ENCODE measurements at regions not wholly inside any gene's neighbourhood (a gene's known extent, or its start where the extent isn't known, plus 50 kb on each side); places are given as distances from the start of the nearest gene placed in this dataset.

DNA sequence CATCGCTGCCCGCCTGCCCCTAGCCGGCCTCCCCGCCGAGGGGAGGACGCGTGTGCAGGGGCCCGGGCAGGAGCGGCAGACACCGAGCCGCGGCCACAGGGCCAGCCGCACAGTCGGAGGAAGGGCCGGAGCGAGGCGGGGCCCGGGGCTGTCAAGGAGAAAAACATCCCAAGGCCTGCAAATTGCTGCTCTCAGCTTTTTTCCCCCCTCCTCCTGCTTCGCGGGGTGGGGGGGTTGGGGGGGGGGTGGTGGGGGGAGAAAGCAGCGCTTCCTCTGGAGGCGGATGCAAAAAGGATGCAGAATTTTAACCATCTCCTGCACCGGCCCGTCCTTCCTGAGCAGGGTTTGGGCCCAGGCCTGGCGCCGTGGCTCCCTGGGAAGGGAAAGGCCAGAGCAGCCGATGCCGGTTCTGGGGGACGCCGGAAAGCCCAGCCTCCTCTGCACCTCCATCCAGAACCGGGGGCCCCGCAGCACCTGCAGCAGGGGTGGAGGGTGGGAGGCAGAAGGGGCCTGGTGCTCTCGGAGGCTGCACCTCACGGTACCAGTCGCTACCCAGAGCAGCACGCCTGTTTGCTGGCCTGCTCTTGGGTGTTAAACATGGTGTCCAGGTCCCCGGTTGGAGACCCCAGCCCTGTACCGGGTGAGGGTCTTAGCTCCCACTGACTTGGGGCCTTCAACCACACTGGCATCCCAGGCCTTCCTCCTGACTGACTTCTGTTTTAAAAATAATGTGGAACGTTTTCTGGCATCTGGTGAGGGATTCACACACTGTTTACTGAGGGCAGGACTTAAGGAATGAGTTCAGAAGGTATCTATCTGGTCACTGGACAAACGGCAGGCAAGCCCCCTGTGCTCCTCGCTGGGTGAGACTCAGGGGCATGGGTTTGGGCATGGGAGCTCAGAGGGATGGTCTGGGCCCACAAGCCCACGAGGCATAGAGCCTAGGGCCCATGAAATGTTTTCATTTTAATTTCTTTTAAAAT, 77.4 kb upstream of the WNT7B start:
- TF ChIP-seq CTCF (IDR thresholded peaks at IDR 0.05), result no peak
- TF ChIP-seq POLR2A (IDR thresholded peaks at IDR 0.05), result no peak
